GM19467 (cell line): ENCODE measurements at regions not wholly inside any gene's neighbourhood (a gene's known extent, or its start where the extent isn't known, plus 50 kb on each side); places are given as distances from the start of the nearest gene placed in this dataset.
A peak's percentile ranks its signal among the peaks of the same experiment; 100 is the strongest.

Experiments used
- ATAC-seq: cut with Tn5 transposase; IDR thresholded peaks from one replicate; pipeline ENCODE4 v1.9.1; 2021; ENCODE audit warnings: mild to moderate bottlenecking, moderate library complexity; ENCODE audit not compliant: unreplicated experiment

DNA sequence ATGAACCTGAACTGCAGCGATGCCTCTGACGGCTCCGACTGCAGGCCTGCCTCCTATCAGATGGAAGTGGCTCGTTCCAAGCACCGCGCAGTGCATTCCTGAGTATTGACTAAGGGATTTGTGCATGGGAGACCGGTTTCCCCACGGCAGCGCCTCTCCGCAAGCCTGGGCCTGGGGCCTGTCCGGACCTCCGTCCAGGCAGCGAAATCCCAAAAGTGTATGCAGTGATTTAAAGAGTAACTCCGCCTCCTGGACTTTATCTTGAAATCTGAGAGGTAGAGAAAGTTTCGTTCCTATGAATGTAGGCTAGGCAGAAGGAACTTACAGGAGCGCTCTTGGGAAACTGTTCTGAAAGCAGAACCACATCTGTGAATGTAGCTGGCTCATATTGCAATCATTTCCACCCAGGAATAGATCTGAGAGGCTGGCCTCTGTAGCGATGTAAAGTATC lies 106.2 kb upstream of the CELF2 start:
- ATAC-seq: no peak

DNA sequence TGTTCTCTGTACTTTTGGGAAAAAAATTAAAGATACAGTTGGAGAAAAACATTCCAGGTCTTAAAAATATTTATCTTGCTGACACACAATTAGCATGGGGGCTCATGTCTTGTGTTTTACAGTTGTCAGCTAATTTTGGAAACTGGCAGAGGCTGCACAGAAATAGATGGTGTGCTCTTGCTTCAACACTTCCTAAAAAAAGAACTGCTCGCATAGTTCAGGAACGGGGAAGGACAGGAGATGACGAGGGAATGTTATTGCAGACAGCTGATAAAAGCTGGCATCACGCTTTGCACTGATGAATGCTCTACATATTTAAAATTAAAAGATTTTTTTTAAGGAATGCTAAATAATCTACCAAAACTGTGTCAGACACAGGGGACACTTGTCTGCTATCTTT lies 103.5 kb upstream of the CELF2 start:
- ATAC-seq: no peak

DNA sequence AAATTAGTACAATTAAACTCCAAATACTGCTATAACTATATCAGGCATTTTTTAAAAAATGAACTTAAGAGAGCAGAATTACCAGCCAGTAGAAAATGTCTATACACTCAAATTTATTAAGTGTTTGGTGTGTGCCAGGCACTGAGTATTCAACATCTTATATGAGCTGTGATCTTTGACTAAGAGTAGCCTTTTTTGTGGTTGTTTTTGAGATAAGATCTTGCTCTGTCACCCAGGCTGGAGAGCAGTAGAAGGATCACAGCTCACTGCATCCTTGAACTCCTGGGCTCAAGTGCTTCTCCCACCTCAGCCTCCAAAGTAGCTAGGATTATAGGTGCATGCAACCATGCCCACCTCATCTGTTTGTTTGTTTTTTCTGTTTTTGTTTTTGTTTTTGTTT lies 102.5 kb upstream of the CELF2 start:
- no peak for ATAC-seq

DNA sequence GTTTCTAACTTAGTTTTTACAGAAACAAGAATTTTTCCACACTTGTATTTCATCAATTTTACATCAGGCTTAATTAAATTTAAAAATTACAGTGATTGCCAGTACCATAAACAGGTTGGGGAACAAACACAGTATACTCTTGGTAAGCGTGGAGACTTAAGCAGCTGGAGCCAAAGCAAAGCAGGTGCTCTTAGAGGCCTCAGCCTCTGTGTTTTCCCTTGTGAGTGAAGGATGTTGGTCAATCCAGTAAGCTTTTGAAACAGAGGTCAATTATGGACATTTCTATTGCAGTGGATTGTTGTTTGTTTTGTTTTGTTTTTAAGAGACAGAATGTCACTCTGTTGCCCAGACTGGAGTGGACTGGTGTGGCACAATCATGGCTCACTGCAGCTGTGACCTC lies 100.6 kb upstream of the CELF2 start:
- no peak for ATAC-seq

DNA sequence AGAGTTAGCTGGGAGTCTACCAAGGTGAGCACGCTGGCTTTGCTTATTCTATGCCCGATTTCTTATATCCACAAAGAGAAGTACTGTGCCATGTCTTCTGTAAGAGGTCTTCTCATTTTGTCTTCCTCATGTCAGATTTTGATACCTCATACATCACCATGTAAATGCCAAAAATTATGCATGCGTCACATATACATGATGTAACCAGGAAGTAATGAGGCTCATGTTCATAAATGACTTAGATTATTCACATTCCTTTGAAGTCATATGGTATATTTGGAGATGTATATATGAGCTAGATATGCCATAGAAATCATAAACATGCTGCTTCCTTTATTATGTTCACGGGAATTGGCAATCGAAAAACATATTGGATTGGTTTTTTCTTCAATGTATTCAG lies 97.7 kb upstream of the CELF2 start:
- no peak for ATAC-seq

DNA sequence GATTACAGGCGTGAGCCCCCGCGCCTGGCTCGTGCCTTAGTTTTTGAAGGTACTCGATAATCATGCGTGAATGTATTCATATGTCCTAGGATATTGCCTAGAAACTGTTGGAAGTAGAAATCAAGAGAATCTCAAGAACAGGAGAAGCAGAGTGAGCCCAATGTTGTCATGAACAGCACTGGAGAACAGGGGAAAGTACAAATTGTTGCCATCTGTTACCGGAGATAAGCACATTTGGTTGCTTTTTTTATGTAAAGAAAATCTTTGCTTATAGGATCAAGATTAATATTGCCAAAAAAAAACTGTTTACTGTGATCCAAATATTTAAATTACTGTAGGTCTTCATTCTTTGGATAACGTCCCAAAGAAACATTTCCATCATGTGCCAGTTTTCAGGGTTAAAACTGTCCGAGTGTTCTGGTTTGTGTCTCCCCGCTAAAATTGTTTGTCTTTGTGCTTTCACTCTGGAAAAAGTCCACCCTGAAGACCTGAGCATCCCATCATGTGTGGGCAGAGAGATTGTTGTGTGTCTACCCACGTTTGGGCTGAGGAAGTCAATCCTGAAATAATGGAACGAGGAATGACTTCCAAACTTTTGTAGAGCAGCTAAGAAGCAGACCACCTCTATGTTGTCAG lies 95.7 kb upstream of the CELF2 start:
- ATAC-seq: no peak

DNA sequence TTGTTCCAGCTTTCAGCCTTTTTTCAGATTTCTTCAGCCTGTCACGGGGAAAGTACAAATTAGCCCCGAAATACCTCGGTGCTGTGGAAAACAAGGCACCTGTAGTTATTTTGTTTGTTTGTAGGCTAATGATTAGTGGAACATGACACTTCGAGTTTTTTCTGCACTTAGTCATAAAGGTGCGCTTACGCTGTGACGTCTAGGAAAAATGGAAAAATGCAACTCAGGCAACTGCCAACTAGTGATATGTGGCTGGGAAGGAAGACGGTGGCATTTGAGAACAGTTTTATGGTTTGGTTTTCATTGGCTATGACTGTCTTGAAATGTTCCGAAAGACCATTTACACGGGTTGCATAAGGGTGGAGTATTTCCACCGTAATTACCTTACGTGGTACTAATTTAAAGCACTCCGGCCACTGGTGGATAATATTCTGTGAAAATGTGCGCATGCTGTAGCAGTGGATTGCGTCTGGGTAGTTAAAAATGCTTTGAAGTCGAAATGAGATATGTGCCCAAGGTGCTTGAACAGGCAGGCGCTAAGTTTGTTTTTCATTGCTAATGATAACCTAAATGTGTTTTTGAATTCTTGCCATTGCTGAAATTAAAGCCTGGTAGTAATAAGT lies 94.5 kb upstream of the CELF2 start:
- ATAC-seq: no peak

DNA sequence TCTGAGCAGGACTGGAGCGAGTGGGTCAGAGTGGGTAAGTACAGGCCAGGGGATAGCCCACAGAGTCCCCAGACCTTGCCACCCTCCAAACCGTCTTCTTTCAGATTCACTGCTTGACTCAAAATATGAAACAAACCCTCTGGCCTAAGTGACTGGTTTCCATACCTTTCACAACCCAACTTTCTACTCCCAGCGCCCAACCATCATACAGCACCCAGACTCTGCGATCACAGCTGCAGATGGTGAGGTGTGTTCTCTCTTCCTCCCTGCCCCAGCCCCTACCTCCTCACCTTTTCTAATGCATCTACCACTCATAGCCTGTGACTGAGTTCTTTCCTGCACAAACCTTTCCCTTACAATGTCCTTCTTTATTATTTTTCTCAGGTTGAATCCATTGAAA lies 92.0 kb upstream of the CELF2 start:
- ATAC-seq: no peak

DNA sequence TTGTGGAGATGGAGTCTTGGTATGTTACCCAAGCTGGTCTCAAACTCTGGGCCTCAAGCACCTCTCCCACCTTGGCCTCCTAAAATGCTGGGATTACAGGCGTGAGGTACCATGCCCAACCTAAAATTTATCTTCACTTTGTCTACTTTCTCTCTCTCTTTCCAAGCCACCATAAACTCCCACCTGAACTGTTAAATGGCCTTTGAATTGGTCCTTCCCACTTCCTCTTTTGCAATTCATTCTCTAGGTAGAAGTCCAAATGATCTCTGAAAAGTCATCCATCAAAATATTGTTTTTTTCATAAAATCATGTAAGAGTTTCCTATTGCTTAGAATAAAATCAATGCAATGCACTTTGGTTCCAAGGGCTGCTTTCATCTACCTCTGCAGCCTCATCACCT lies 90.1 kb upstream of the CELF2 start:
- no peak for ATAC-seq

DNA sequence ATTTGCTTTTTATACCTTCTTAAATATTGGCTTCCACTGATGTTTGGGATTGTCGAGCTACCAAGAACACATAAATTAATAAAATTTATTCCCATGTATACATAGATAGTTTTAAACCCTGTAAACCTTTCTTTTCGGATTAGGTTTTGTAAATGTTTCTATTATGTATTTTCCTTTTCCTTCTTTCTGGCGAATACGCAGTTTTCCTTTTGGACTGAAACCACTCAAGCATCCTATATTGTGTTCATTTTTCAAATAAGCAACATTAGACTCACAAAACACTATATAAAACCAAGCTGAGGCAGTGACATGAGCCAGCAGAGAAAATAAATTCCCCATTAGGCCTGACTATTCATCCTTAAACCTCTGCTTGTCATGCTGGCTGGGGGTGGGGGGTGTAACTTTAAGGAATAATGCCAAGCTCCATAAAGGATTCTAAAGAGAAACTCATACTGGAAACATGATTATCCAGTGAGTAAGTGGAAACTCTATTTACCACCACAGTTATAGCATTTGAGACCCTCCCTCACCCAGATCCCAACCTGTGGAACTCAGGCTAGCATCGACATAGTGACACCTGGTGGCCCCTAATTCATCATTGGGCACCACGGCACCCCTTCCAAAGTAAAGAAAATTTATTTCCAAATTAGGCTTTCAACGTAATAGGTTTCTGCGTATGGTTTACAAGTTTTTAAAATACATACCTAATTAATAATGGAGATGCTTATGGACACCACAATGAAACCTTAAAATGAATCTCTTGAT lies 86.5 kb upstream of the CELF2 start:
- no peak for ATAC-seq

DNA sequence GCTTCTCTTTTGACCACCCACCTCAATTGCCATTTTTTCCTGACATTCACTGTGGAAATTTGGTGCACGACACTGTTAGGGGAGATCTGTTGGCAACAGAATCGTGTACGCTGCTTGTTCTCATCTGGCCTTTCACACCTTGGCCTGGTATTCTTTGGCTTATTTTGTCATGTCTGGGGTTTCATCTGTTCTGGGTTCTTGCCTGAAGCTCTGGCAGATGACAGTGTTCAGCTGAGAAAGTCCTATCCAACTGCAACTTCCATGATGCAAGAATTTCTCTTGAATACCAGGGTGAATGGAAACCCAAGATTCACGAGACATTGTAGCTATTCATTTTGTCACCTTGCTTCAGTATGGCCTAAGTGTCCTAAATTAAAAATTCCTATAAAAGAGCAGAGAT lies 82.6 kb upstream of the CELF2 start:
- no peak for ATAC-seq

DNA sequence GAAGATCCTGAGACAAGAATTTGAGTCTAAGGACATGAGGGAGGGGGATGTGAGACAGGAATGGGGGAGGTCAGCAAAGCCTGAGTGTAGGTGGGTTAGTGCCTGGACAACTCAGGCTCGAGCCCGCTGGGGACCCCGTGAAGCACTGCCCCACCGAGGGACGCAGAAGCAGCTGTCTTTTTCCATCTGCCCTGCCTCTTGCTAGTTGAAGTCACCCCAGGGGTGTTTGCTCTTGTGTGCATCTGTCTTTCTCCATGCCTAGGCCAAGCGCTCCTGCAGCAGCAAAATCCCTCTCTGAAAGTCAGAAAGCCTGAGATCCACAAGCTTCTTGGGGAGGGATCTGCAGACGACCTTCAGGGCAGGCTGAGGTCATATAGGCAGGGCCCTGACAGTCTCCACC lies 79.0 kb upstream of the CELF2 start:
- ATAC-seq: no peak

DNA sequence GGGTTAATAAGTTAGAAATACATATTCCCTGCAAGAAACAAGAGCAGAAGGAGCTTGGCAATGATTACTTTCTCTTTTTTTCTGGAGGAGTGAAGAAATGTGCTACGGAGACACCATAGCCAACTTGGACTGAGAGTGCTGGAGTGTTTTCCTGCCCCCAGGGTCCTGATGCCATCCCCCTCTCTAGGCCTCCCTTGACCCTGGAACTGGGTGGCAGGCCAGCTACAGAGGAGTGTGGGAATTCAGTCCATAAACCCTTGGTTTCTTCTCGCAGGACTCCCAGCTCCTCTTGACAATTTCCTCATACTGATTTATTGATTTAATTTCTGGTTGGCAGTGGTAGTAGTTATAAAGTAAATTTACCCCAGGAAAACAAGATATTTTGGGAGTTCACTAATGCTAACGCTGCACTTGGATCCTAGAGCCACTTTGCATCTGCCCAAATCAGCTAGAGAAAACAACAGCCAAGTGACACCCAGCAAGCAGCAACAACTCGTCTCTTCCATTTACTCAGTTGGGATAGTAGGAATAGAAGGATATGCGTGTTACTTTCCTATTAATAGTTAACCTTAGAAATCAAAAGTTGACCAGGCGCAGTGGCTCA lies 76.4 kb upstream of the CELF2 start:
- no peak for ATAC-seq

DNA sequence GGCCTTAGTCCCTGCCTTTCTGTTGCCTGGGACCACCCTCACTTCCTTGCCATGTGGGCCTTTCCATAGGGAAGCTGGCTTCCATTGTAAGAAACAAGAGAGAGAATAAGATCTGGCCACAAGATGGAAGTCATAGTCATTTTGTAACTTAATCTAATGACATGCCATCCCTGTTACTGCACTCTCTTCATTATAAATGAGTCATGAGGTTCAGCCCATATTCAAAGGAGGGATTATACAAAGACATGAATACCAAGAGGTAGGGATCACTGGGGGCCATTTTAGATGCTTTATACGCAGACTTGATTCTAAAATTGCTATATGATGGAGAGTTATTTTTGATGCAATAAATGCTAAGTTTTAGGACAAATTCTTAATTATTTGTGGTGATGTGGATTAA lies 75.2 kb upstream of the CELF2 start:
- no peak for ATAC-seq

DNA sequence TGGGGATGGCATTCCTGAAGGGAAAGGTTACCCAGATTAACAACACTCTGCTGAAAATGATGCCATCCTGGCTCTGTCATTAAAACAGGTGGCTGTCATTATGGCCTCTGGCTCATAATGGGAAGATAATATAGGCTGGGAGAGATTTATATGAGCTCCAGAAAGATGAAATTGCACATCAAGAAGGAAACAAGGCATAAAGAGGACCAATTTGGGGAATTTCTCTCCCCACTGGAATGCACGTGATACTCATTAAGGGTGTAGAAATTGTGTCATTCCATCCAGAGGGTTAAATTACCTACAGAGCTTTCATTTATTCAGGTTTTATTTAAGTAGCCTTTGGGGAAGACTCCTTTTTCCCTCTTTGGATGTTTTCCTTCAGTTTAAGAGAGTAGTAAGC lies 71.6 kb upstream of the CELF2 start:
- no peak for ATAC-seq

DNA sequence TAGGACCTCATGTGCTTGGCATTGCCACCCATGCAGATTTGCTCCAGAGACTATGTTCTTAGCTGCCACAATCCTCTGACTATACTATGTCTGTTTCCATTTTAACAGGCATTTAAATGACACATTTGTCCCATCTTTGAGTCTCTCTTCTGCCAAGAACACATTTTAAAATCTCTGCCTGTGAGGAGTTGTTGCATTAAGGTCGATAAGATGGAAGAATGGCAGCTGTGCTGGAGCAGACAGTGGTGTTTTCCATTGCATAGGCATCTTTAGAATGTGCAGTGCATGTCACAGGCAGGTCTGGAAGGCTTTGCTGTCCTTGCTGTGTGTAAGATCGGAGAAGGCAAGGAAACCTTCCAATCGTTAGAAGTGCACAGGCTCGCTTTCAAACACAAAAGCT lies 70.9 kb upstream of the CELF2 start:
- no peak for ATAC-seq

DNA sequence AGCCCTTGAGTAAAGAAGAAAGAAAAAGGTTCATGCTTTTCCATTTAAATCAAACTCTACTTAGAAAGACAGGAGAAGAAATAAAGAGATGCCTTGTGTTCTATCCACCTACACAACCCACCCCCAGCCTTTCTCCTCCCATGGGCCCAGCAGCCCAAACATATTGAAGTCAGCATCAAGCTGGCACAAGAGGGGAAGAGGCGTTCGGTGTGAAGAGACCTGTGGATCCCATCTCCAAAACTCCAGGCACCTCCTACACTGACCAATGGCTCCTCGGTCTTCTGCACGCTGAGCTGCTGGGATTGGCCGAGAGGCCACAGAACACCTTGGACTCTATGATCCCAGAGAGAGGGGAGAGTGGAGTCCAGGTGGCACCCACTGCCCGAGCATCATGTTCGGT lies 66.0 kb upstream of the CELF2 start:
- no peak for ATAC-seq

DNA sequence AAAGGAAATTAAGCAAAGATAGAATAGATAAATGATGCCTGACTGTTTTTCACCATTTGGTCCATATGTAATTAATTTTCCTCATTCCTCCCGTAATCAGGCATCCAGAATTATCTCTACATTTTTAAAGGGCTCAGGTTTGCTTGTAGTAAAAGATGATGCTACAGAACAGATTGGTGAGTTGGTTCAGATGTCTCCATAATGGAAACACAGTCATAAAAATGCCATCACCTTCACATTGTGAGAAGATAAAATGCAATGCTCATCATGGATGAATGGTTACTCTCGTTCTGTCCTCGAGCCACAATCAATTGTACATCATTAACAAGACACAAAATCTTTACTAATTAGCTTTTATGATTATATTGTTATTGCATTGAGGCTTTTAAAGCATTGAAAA lies 64.9 kb upstream of the CELF2 start:
- ATAC-seq: no peak

DNA sequence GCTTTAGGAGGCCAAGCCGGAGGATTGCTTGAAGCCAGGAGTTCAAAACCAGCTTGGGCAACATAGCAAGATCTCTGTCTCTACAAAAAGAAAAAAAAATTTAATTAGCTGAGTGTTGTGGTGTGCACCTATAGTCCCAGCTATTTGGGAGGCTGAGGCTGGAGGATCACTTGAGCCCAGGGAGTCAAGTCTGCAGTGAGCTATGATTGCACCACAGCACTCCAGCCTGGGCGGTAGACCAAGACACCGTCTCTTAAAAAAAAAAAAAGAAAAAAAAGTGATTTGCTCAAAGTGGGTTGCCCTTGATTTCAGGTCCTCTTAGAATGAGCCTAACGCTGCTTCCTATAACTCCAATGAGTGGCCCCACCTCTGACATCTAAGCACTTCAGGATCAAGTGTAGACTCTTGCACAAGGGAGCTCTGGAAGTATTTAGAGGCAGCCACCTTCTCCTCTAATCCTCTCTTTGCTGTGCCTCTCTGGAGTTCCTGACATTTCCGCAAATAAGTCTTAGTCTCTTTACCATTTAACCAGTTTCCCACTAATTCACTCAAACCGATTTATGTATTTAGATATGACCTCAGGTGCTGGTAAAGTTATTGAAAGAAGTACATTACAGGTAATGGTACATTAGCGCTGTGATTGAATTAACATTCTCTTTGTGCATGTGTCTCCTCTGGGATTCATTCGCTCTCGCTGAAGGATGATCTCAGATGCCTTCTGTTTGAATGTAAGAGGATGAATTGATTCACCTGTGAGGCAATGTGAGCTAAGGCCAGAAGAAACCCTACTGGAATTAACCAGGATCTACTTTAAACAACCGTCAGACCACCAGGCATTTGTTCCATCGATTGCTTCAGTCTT lies 60.8 kb upstream of the CELF2 start:
- ATAC-seq: no peak

DNA sequence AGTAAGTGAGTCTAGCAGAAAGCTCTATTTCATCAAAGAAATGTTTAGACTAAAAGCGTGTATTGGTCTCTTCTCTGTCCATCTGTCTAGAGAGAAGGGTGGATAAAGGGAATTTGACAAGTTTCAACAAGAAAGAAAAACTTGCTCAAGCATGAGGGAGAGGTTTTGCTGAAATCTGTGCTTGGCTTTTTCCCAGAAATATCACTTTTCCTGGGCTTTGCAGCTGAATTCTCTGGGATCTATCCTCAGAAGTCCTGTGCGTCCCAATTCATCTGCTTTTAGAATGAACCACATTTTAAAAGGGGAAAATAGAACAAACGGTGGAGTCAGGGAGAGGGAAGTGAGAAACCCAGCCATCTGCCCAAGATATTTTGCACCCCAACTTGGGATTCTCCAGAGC lies 59.6 kb upstream of the CELF2 start:
- no peak for ATAC-seq

DNA sequence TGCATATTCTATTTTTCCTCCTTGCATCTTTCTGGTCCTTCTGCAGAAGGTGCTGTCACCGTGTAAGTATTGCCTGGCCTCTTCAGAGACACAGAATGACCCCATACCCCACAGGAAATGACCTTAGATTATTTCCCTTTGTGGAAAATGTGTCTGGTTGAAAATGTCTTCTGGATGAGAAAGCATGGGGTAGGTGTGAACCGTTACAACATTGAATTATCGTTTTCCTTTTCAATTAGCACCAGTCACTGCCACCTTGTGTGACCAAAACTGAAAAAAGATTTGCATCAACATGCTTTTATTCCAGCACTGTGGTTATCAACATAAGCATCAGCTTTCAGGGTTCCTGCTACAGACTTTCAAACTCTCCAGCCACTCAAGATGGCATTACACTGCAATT lies 58.0 kb upstream of the CELF2 start:
- peak; percentile 86 for ATAC-seq
